HG03571 (cell line): ENCODE measurements at regions not wholly inside any gene's neighbourhood (a gene's known extent, or its start where the extent isn't known, plus 50 kb on each side); places are given as distances from the start of the nearest gene placed in this dataset.

Source experiments
- ATAC-seq: cut with Tn5 transposase; IDR thresholded peaks from one replicate; pipeline ENCODE4 v1.9.1; 2021; ENCODE audit not compliant: unreplicated experiment

GRCh38 chr18:4858379-4859127 lies 338.5 kb downstream of the AKAIN1 start:
- no peak for ATAC-seq

GRCh38 chr18:4854671-4855070 lies 342.4 kb downstream of the AKAIN1 start:
- no peak for ATAC-seq

- ATAC-seq, result no peak
Observed at GRCh38 chr18:4851301-4851976, 345.6 kb downstream of the AKAIN1 start.

DNA sequence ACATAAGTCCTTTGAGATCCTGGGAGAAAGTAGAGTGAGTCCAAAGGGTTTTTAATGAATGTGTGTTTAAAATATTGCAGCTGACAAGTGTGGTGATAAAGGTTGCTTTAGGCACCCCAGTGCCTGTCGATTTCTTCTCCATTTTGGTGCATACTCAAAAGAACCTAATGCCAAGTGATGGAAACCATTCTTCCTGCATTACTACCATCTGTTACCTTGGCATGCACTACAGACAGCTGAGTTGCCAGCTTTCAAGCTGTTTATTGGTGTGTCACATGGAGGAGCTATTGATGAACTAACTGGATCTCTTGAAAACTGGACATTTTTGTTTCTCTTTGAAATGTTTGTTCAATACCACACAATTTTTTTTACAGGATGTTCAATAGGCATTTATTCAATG lies 350.0 kb downstream of the AKAIN1 start:
- ATAC-seq, result no peak

GRCh38 chr18:4844320-4844719 lies 352.7 kb downstream of the AKAIN1 start:
- ATAC-seq, result no peak

DNA sequence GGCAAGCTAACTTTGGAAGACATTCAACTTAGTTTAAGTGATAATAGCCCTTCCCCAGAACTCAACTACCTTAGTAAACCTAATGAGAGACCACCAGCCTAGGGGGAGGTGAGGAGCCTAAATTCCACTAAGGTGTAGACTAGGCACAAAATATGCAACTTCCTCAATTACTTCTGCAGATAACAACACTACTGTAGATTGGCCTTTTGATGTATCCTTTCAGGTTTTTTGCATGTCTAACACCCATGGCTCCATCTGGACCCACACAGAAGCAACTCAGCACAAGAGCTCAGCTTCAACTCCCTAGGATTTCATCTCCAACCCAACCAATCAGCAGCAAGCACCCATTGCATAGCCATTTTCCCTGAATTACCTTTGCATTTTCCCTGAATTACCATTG lies 353.3 kb downstream of the AKAIN1 start:
- ATAC-seq, result no peak

- no peak for ATAC-seq
Observed at GRCh38 chr18:4842751-4843150, 354.3 kb downstream of the AKAIN1 start.

GRCh38 chr18:4842287-4842686 lies 354.8 kb downstream of the AKAIN1 start:
- no peak for ATAC-seq

GRCh38 chr18:4839639-4840038 lies 357.4 kb downstream of the AKAIN1 start:
- no peak for ATAC-seq

DNA sequence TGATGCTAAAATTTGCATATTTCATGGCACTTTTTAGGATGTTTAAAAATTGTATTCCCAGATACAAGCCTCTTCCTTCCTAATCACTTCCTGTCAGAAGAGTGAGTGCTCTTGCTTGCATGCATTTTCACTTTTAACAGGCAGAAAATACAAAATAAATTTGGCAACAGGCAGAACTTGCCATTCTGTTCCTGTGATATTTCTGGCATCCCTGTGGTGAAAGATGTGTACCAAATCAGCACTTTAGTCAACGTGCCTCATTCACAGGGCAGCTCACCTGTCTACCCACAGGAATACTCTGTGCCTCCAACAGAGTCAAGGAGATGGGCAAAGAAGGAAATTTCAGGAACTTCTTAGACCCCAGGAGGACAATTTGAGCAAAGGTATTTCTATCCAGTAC lies 360.9 kb downstream of the AKAIN1 start:
- ATAC-seq, result no peak

DNA sequence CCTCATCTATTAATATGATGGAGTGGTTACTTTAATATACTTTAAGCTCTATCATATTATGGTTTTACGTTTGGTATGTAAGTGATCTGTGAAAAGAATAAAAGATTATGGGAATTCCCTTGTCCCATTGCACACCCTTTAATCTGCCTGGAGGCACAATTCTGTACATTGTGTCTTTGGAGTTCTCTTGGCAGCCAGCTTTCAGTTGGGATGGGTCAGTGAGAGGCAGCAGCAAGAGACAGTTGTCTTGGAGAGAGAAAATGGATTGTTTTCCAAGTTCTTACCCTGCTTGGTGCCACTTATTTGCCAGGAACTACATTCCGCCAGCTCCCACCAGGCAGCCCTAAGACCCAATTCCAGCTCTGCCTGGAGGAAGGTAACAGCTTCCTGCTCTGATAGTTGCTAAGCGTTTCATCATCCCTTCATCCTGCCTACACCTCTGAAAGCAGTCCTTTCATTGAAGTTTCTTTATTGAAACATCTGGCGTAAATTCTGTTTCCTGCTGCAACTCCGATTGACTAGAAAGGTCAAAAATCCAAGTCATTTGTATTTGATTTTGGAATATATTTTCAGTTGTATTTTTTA lies 365.2 kb downstream of the AKAIN1 start:
- ATAC-seq, result no peak

- no peak for ATAC-seq
Observed at GRCh38 chr18:4831127-4831526, 365.9 kb downstream of the AKAIN1 start.

- ATAC-seq, result no peak
Observed at GRCh38 chr18:4823091-4823490, 368.0 kb upstream of the DLGAP1 start.

DNA sequence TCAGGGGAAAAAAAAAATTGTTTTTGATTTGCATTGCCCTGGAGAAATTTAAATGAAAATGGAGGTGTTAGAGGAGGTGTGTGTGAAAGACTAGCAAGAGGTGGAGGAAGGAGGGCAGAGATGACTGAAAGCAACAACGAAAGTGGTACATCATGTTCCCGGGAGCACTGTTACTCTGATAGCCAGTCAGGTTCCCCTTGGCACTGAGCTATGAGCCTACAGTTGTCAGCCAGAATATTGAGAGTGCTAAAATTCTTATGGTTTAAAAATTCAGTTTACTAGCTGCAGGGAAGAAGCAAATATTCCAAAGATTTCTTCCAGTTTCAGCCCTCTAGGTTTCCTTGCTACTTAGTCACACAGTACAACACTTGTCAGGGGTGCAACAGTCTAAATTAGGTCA lies 366.7 kb upstream of the DLGAP1 start:
- ATAC-seq, result no peak

GRCh38 chr18:4817665-4818064 lies 362.6 kb upstream of the DLGAP1 start:
- no peak for ATAC-seq

DNA sequence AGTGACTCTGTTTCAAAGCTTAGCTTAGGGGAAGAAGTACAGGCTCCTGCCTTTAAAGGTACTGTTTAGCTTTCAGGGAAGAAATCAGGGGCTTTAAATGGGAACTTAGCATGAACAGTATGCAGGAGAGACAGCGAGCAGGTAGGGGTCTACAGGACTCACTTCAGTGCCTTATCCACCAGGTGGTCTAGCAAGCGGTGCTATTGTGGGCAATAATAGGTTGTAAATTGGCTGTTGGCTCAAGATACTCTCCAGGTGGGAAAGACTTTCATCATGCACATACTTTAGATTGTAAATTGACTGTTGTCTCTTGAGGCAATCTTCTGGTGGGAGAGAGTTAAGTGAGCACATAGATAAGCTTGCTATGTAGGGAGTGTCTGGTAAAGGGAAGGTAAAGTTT lies 358.6 kb upstream of the DLGAP1 start:
- no peak for ATAC-seq

DNA sequence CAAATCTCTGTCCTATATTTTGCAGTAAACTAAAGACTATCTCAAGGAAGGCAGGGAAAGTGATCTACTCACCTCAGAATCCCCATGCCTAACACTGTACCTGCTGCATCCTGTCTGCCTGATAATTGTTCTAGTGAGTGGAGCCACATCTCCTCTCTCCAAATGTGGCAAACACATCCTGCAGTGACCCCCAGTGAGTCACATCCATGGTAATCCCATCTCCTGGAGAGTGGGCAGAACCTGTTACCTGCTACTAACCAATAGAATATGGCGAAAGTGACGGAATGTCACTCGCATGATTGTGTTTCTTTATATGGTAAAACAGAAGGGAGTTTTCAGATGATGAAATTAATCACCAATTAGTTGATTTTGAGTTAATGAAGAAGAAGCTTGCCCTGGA lies 353.8 kb upstream of the DLGAP1 start:
- ATAC-seq, result no peak

GRCh38 chr18:4807604-4808293 lies 352.6 kb upstream of the DLGAP1 start:
- ATAC-seq, result no peak

GRCh38 chr18:4806331-4806730 lies 351.2 kb upstream of the DLGAP1 start:
- ATAC-seq, result no peak

DNA sequence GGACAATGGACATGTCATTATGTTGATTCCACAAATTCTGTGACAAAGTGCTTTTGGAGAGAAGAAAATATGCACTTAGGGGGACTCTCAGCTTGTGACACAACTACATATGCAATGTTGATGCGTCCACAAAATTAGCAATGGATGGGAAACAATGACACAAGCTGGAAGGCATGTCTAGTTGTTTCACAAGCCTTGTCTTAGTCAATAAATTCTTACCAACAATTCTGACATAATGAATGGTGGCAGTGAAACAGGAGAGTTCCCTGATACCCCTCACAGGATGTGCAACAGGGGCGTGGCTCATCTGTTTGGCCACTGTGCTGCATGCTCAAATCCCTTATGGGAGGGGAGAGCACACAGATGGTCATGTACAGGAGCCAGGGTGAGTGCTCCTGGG lies 347.2 kb upstream of the DLGAP1 start:
- ATAC-seq, result no peak

GRCh38 chr18:4801151-4801550 lies 346.0 kb upstream of the DLGAP1 start:
- no peak for ATAC-seq
